ENCODE measurements at regions not wholly inside any gene's neighbourhood (a gene's known extent, or its start where the extent isn't known, plus 50 kb on each side); places are given as distances from the start of the nearest gene placed in this dataset.

- H3K9me3 ChIP-seq, result no peaks in the 10 kb centered on the region
- no peaks in the 10 kb centered on the region for H3K36me3 ChIP-seq
- ATAC-seq (peak in 3 of 4 donors; percentile 55 to 79 (median 77)), DNase-seq (peak in 1 of 5 donors; percentile 17)
- intact Hi-C loops (cut with DNase I), result no loop called here
- H3K4me3 ChIP-seq, result peak overlapping the region in 5 of 12 donors; percentile 2 to 33 (median 14)
- TF ChIP-seq, protein P1, sequence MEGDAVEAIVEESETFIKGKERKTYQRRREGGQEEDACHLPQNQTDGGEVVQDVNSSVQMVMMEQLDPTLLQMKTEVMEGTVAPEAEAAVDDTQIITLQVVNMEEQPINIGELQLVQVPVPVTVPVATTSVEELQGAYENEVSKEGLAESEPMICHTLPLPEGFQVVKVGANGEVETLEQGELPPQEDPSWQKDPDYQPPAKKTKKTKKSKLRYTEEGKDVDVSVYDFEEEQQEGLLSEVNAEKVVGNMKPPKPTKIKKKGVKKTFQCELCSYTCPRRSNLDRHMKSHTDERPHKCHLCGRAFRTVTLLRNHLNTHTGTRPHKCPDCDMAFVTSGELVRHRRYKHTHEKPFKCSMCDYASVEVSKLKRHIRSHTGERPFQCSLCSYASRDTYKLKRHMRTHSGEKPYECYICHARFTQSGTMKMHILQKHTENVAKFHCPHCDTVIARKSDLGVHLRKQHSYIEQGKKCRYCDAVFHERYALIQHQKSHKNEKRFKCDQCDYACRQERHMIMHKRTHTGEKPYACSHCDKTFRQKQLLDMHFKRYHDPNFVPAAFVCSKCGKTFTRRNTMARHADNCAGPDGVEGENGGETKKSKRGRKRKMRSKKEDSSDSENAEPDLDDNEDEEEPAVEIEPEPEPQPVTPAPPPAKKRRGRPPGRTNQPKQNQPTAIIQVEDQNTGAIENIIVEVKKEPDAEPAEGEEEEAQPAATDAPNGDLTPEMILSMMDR (IDR thresholded peaks at IDR 0.05), result no peak
- no peak for TF ChIP-seq POLR2A (IDR thresholded peaks at IDR 0.05)
- H3K4me1 ChIP-seq, result peaks cover 0 to 11% (median 0%) of the 10 kb centered on the region in 12 donors
- WGBS, 4 donors, result 20 to 29% (median 27%) methylated on average over 14 of the region's 14 CpGs
- H3K27me3 ChIP-seq, result peaks cover 0 to 29% (median 0%) of the 10 kb centered on the region in 9 donors
- no peak overlapping the region for H3K27ac ChIP-seq
Observed at GRCh38 chr21:41112740-41113692, 54.9 kb upstream of the BACE2 start.

GRCh38 chr21:41115851-41116250 lies 52.1 kb upstream of the BACE2 start:
- Histone ChIP-seq H3K27ac (no peak overlapping the region), H3K4me1 (peaks cover 0 to 11% (median 0%) of the 10 kb centered on the region in 12 donors), H3K4me3 (no peak overlapping the region), H3K36me3 (no peaks in the 10 kb centered on the region), H3K27me3 (peaks cover 0 to 28% (median 5%) of the 10 kb centered on the region in 9 donors), H3K9me3 (no peaks in the 10 kb centered on the region)
- intact Hi-C loops (cut with DNase I), result no loop called here
- WGBS, 4 donors, result 69 to 78% (median 73%) methylated on average over 4 of the region's 4 CpGs
- ATAC-seq (no peak), DNase-seq (no peak)
- TF ChIP-seq, protein P1 (IDR thresholded peaks at IDR 0.05), result no peak
- TF ChIP-seq POLR2A (IDR thresholded peaks at IDR 0.05), result no peak
